Effector CD4-positive, alpha-beta T cell (primary cell): ENCODE measurements at regions not wholly inside any gene's neighbourhood (a gene's known extent, or its start where the extent isn't known, plus 50 kb on each side); places are given as distances from the start of the nearest gene placed in this dataset.

Source experiments
- DNase-seq: peaks from one replicate; pipeline ENCODE4 v3.0.0-alpha.2; 2020

GRCh38 chr10:21249435-21249834, 276.0 kb downstream of the SKIDA1 start:
- no peak for DNase-seq

- DNase-seq, result no peak
Measured at GRCh38 chr10:21247592-21247991, 277.9 kb downstream of the SKIDA1 start.

GRCh38 chr10:21246178-21246577, 279.3 kb downstream of the SKIDA1 start:
- no peak for DNase-seq

- DNase-seq, result no peak
Measured at GRCh38 chr10:21243748-21244257, 281.7 kb downstream of the SKIDA1 start.

- no peak for DNase-seq
Measured at GRCh38 chr10:21242915-21243314, 282.6 kb downstream of the SKIDA1 start.

- no peak for DNase-seq
Measured at GRCh38 chr10:21238717-21239116, 286.8 kb downstream of the SKIDA1 start.

- DNase-seq, result no peak
Measured at GRCh38 chr10:21238044-21238443, 287.4 kb downstream of the SKIDA1 start.

GRCh38 chr10:21234761-21235160, 290.7 kb downstream of the SKIDA1 start:
- no peak for DNase-seq

- DNase-seq, result no peak
Measured at GRCh38 chr10:21230219-21230618, 295.3 kb downstream of the SKIDA1 start.

- no peak for DNase-seq
Measured at GRCh38 chr10:21217748-21218367, 307.6 kb downstream of the SKIDA1 start.

- DNase-seq, result no peak
Measured at GRCh38 chr10:21217107-21217506, 308.4 kb downstream of the SKIDA1 start.

- no peak for DNase-seq
Measured at GRCh38 chr10:21214329-21214728, 311.2 kb downstream of the SKIDA1 start.

- no peak for DNase-seq
Measured at GRCh38 chr10:21213381-21213780, 312.1 kb downstream of the SKIDA1 start.

- no peak for DNase-seq
Measured at GRCh38 chr10:21212912-21213311, 312.6 kb downstream of the SKIDA1 start.

GRCh38 chr10:21212348-21212747, 313.1 kb downstream of the SKIDA1 start:
- DNase-seq, result no peak

GRCh38 chr10:21209495-21209894, 312.4 kb upstream of the NEBL start:
- DNase-seq, result no peak

GRCh38 chr10:21208666-21209316, 311.7 kb upstream of the NEBL start:
- no peak for DNase-seq

GRCh38 chr10:21207852-21208646, 310.9 kb upstream of the NEBL start:
- no peak for DNase-seq

GRCh38 chr10:21205328-21205727, 308.2 kb upstream of the NEBL start:
- no peak for DNase-seq

GRCh38 chr10:21203473-21204107, 306.5 kb upstream of the NEBL start:
- no peak for DNase-seq

GRCh38 chr10:21202776-21203462, 305.8 kb upstream of the NEBL start:
- DNase-seq, result no peak

GRCh38 chr10:21199501-21199900, 302.4 kb upstream of the NEBL start:
- no peak for DNase-seq

GRCh38 chr10:21197838-21198237, 300.7 kb upstream of the NEBL start:
- DNase-seq, result no peak
